GM12878 (cell line): ENCODE measurements at regions not wholly inside any gene's neighbourhood (a gene's known extent, or its start where the extent isn't known, plus 50 kb on each side); places are given as distances from the start of the nearest gene placed in this dataset.

Experiments used
- ATAC-seq: fragments of 200-7000 bp; cut with Tn5 transposase; 3 replicates; pipeline ENCODE4 v1.9.1; 2020; ENCODE audit warnings: mild to moderate bottlenecking, moderate library complexity
- BruUV-seq: library from RNA; stranded (reverse); fragments of 400-500 nt; replicated peaks from 2 replicates; lab custom pipeline; 2021; lab: Mats Ljungman, UMichigan
- CTCF ChIA-PET: fragments of 300-600 bp; sonication (Branson Sonifier 250); formaldehyde crosslinking; extraction: SDS; loops from one replicate; lab custom pipeline; 2021; ENCODE audit warnings: inconsistent platforms; lab: Yijun Ruan, JAX
- POLR2A ChIA-PET: fragments of 350-600 bp; formaldehyde crosslinking; extraction: SDS; loops from one replicate; lab custom pipeline; 2021; ENCODE audit warnings: inconsistent platforms; lab: Charles Lee
- RAD21 ChIA-PET: fragments of 300-600 bp; sonication (Branson Sonifier 250); formaldehyde crosslinking; loops from one replicate; lab custom pipeline; 2023; ENCODE audit warnings: antibody characterized with exemption; ENCODE audit not compliant: unreplicated experiment; lab: Charles Lee
- SMC1A ChIA-PET: fragments of 300-600 bp; sonication (Branson Sonifier 250); formaldehyde crosslinking; loops from one replicate; lab custom pipeline; 2023; ENCODE audit not compliant: unreplicated experiment, uncharacterized antibody; lab: Charles Lee
- DNase-seq: peaks from one replicate; pipeline ENCODE4 v3.0.0-alpha.2; 2011; ENCODE audit warnings: low read depth, low spot score
- FAIRE-seq: peaks from 3 replicates; lab custom pipeline; 2011; peaks lifted over from hg19 to GRCh38; lab: Jason Lieb, UNC
- H2AFZ ChIP-seq: 2 replicates; pipeline ENCODE4 v1.6.0; 2011; ENCODE audit warnings: low read depth, low read length, control low read depth; ENCODE audit not compliant: control insufficient read depth
- H3K27ac ChIP-seq: 2 replicates; pipeline ENCODE4 v1.5.1; 2011; ENCODE audit warnings: control low read depth; ENCODE audit not compliant: control insufficient read depth, insufficient read depth
- H3K27me3 ChIP-seq, 2 experiments: replicated peaks in 1 of 2; 2 replicates each; pipeline versions ENCODE4 v1.6.0 to v1.6.1; 2011; ENCODE audit warnings: low read length in 1 of 2; ENCODE audit not compliant: control insufficient read depth in 2 of 2, insufficient read depth in 2 of 2
- H3K36me3 ChIP-seq, 2 experiments: 2 replicates each; pipeline ENCODE4 v1.5.1; 2011; ENCODE audit warnings: low read length in 1 of 2; ENCODE audit not compliant: control insufficient read depth in 2 of 2, insufficient read depth in 2 of 2
- H3K4me1 ChIP-seq: 2 replicates; pipeline ENCODE4 v1.6.1; 2011; ENCODE audit warnings: mild to moderate bottlenecking, low read length, moderate library complexity, mixed read lengths; ENCODE audit not compliant: control insufficient read depth, insufficient read depth
- H3K4me2 ChIP-seq: 2 replicates; pipeline ENCODE4 v1.6.0; 2011; ENCODE audit warnings: control low read depth; ENCODE audit not compliant: control insufficient read depth, insufficient read depth
- H3K4me3 ChIP-seq: fragments of 200-600 bp; sonication (generic); 2 replicates; pipeline ENCODE4 v1.5.1; 2016
- H3K79me2 ChIP-seq: 2 replicates; pipeline ENCODE4 v1.6.0; 2011; ENCODE audit warnings: low read length; ENCODE audit not compliant: control insufficient read depth, insufficient read depth
- H3K9ac ChIP-seq: 2 replicates; pipeline ENCODE4 v1.8.0; 2011; ENCODE audit warnings: low read length, control low read depth, mixed read lengths; ENCODE audit not compliant: control insufficient read depth, insufficient read depth
- H3K9me3 ChIP-seq: replicated peaks from 3 replicates; pipeline ENCODE4 v1.5.1; 2011; ENCODE audit warnings: mild to moderate bottlenecking, low read length; ENCODE audit not compliant: control insufficient read depth, insufficient read depth
- H4K20me1 ChIP-seq: 2 replicates; pipeline ENCODE4 v1.6.0; 2011; ENCODE audit not compliant: control insufficient read depth, insufficient read depth
- BMI1 ChIP-seq: fragments of 450-650 bp; IDR thresholded peaks from 2 replicates; pipeline ENCODE4 v1.6.1; 2016; ENCODE audit warnings: mild to moderate bottlenecking, moderate library complexity, borderline replicate concordance
- CBFB ChIP-seq: IDR thresholded peaks from 2 replicates; pipeline ENCODE4 v1.6.1; 2016; ENCODE audit warnings: antibody characterized with exemption, low read depth
- HDAC2 ChIP-seq: fragments of 200-600 bp; sonication (generic); IDR thresholded peaks from 2 replicates; pipeline ENCODE4 v1.6.1; 2017
- IKZF1 ChIP-seq: fragments of 450-650 bp; conservative IDR thresholded peaks from 2 replicates; pipeline ENCODE4 v1.6.1; 2017; ENCODE audit warnings: antibody characterized with exemption, mild to moderate bottlenecking
- POU2F2 ChIP-seq: IDR thresholded peaks from 3 replicates; pipeline ENCODE4 v1.6.1; 2011; ENCODE audit warnings: low read depth, mild to moderate bottlenecking, low read length, borderline replicate concordance
- SMARCA5 ChIP-seq: fragments of 450-650 bp; IDR thresholded peaks from 2 replicates; pipeline ENCODE4 v1.6.1; 2017; ENCODE audit warnings: mild to moderate bottlenecking
- SREBF1 ChIP-seq: IDR thresholded peaks from 2 replicates; pipeline ENCODE4 v1.6.1; 2012; ENCODE audit warnings: mild to moderate bottlenecking, low read length
- STAT1 ChIP-seq: fragments of 450-650 bp; conservative IDR thresholded peaks from 2 replicates; pipeline ENCODE4 v1.6.1; 2014; ENCODE audit warnings: antibody characterized with exemption, mild to moderate bottlenecking
- SUZ12 ChIP-seq: fragments of 200-600 bp; sonication (generic); IDR thresholded peaks from one replicate; pipeline ENCODE4 v1.6.1; 2018; ENCODE audit warnings: antibody characterized with exemption, mild to moderate bottlenecking; ENCODE audit not compliant: unreplicated experiment
- WGBS: methylation state at CpG from one replicate; pipeline ENCODE4 v1.1.6; 2016; ENCODE audit warnings: low lambda C conversion rate; ENCODE audit not compliant: insufficient replicate concordance, insufficient coverage; ENCODE audit errors: missing lambda C conversion rate; 5-methylcytosine and 5-hydroxymethylcytosine counted together
- in situ Hi-C: fragments of 300-500 bp; cut with MboI; formaldehyde crosslinking; loops from 9 replicates; pipeline ENCODE4 v1.14.3; 2018; ENCODE audit warnings: mixed read lengths
- intact Hi-C: fragments of 100-400 bp; cut with micrococcal nuclease; formaldehyde crosslinking; loops from one replicate; pipeline ENCODE4 v1.14.2; 2022; ENCODE audit not compliant: unreplicated experiment
- TF ChIP-seq, protein P1 (sequence below), 3 experiments: IDR thresholded peaks in 2 of 3; conservative IDR thresholded peaks in 1 of 3; 2 replicates each; pipeline ENCODE4 v1.5.1; 2011; ENCODE audit warnings: low read depth in 3 of 3, low read length in 3 of 3, mild to moderate bottlenecking in 3 of 3, control low read depth in 2 of 3, moderate library complexity in 2 of 3, inconsistent platforms in 1 of 3, mixed read lengths in 1 of 3; ENCODE audit not compliant: control insufficient read depth in 2 of 3, insufficient read depth in 1 of 3; ENCODE audit errors: extremely low read depth in 1 of 3
- TF ChIP-seq, protein P2 (sequence below): IDR thresholded peaks from 2 replicates; pipeline ENCODE4 v1.6.1; 2012; ENCODE audit warnings: improper control_type of control experiment, low read depth, low read length; ENCODE audit not compliant: insufficient replicate concordance

DNA sequence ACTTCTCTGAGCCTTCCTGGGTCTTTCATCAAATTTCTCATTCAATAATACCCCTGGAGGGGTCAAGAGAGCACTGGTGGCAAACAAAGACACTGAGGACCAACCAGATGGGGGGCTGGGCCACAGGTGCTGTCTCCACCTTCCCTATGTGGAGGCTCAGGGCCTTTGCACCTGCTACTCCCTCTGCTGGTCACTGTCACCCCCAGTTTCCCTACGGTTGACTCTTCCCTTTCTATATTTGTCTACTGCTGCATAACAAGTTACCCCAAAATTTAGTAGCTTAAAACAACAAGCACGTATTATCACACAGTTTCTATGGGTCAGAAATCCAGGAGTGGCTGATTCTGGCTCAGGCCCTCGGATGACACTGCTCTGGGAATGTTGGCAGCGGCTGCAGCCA, 138.8 kb upstream of the RUNX3 start (continued):
- TF ChIP-seq, protein P1, sequence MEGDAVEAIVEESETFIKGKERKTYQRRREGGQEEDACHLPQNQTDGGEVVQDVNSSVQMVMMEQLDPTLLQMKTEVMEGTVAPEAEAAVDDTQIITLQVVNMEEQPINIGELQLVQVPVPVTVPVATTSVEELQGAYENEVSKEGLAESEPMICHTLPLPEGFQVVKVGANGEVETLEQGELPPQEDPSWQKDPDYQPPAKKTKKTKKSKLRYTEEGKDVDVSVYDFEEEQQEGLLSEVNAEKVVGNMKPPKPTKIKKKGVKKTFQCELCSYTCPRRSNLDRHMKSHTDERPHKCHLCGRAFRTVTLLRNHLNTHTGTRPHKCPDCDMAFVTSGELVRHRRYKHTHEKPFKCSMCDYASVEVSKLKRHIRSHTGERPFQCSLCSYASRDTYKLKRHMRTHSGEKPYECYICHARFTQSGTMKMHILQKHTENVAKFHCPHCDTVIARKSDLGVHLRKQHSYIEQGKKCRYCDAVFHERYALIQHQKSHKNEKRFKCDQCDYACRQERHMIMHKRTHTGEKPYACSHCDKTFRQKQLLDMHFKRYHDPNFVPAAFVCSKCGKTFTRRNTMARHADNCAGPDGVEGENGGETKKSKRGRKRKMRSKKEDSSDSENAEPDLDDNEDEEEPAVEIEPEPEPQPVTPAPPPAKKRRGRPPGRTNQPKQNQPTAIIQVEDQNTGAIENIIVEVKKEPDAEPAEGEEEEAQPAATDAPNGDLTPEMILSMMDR (IDR thresholded peaks at IDR 0.05 in 2 of 3, conservative IDR thresholded peaks at IDR 0.05 in 1 of 3; ENCODE audit: control insufficient read depth in 2 of 3, extremely low read depth in 1 of 3, insufficient read depth in 1 of 3, low read depth in 3 of 3, low read length in 3 of 3): peak; percentile 24 to 39 (median 38); a peak in 3 of 6 replicates
- no peak for TF ChIP-seq SUZ12

DNA sequence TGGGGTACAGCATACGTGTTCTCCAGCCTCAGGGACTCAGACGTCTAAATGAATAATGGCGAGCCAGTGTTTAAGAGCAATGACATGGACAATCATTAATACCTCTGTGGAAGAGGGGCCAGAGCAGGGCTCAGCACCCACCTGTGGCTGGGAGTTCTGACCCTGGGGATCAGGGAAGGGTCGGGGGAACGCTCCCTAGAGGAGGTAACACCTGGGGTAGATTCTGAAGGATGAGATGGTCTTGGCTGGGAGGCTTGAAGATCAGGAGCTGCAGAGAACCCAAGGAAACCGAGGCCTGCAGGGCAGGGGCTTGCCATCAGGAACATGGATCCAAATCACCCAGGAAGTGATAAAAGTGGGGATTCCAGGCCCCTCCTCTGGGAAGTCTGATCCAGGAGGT, 138.2 kb upstream of the RUNX3 start:
- peaks cover 6% of the 10 kb centered on the region; the same call in 1 of the 2 replicates for H3K4me1 ChIP-seq
- H3K9me3 ChIP-seq: no peaks in the 10 kb centered on the region; the same call in 2 of the 3 replicates
- DNase-seq (no peak), FAIRE-seq (no peak), ATAC-seq (no peak)
- intact Hi-C loops (no loop called here), in situ Hi-C loops (no loop called here)
- no peaks in the 10 kb centered on the region; a peak in 2 of 4 replicates for H3K27me3 ChIP-seq
- H3K27ac ChIP-seq: no peak overlapping the region
- no peaks in the 10 kb centered on the region for H3K36me3 ChIP-seq
- H2AFZ ChIP-seq: no peak overlapping the region
- ChIA-PET CTCF (interaction anchor here (1.0 to 1.1 kb wide), 2 partner anchors 31 to 35 kb away, joined by 3 read pairs; no protein-coding TSS in a partner anchor), SMC1A (interaction anchor here (0.8 kb wide), 1 partner anchor 134 kb away, joined by 3 read pairs; no protein-coding TSS in a partner anchor), POLR2A (no interaction called here), RAD21 (no interaction called here)
- BruUV-seq: no TSS peak
- TF ChIP-seq SMARCA5 (no peak), HDAC2 (no peak), CBFB (no peak), STAT1 (no peak), IKZF1 (no peak), POU2F2 (no peak), BMI1 (no peak), SREBF1 (no peak)
- TF ChIP-seq, protein P2, sequence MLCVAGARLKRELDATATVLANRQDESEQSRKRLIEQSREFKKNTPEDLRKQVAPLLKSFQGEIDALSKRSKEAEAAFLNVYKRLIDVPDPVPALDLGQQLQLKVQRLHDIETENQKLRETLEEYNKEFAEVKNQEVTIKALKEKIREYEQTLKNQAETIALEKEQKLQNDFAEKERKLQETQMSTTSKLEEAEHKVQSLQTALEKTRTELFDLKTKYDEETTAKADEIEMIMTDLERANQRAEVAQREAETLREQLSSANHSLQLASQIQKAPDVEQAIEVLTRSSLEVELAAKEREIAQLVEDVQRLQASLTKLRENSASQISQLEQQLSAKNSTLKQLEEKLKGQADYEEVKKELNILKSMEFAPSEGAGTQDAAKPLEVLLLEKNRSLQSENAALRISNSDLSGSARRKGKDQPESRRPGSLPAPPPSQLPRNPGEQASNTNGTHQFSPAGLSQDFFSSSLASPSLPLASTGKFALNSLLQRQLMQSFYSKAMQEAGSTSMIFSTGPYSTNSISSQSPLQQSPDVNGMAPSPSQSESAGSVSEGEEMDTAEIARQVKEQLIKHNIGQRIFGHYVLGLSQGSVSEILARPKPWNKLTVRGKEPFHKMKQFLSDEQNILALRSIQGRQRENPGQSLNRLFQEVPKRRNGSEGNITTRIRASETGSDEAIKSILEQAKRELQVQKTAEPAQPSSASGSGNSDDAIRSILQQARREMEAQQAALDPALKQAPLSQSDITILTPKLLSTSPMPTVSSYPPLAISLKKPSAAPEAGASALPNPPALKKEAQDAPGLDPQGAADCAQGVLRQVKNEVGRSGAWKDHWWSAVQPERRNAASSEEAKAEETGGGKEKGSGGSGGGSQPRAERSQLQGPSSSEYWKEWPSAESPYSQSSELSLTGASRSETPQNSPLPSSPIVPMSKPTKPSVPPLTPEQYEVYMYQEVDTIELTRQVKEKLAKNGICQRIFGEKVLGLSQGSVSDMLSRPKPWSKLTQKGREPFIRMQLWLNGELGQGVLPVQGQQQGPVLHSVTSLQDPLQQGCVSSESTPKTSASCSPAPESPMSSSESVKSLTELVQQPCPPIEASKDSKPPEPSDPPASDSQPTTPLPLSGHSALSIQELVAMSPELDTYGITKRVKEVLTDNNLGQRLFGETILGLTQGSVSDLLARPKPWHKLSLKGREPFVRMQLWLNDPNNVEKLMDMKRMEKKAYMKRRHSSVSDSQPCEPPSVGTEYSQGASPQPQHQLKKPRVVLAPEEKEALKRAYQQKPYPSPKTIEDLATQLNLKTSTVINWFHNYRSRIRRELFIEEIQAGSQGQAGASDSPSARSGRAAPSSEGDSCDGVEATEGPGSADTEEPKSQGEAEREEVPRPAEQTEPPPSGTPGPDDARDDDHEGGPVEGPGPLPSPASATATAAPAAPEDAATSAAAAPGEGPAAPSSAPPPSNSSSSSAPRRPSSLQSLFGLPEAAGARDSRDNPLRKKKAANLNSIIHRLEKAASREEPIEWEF: no peak
- 33% methylated on average over 6 of the region's 6 CpGs for WGBS
- H4K20me1 ChIP-seq: peaks cover 2% of the 10 kb centered on the region; the same call in 1 of the 2 replicates
- H3K4me3 ChIP-seq: no peak overlapping the region
- no peaks in the 10 kb centered on the region for H3K79me2 ChIP-seq
- no peak overlapping the region for H3K9ac ChIP-seq
- no peak overlapping the region for H3K4me2 ChIP-seq
